HepG2 (cell line): ENCODE measurements at regions not wholly inside any gene's neighbourhood (a gene's known extent, or its start where the extent isn't known, plus 50 kb on each side); places are given as distances from the start of the nearest gene placed in this dataset.

Experiments
- ARHGAP35 ChIP-seq: sonication (generic); formaldehyde crosslinking; IDR thresholded peaks from 2 replicates; pipeline ENCODE4 v1.9.0; 2022; ENCODE audit warnings: mild to moderate bottlenecking, inconsistent platforms, moderate library complexity, missing genetic modification reagents, borderline replicate concordance
- CTCF ChIP-seq: sonication (generic); formaldehyde crosslinking; IDR thresholded peaks from 2 replicates; pipeline ENCODE4 v1.5.0; 2020; ENCODE audit warnings: mild to moderate bottlenecking, missing genetic modification reagents, moderate library complexity
- EZH2 ChIP-seq: conservative IDR thresholded peaks from 2 replicates; pipeline ENCODE4 v1.6.1; 2012; ENCODE audit warnings: mild to moderate bottlenecking, low read depth, low read length, moderate library complexity
- GLI4 ChIP-seq: sonication (generic); formaldehyde crosslinking; IDR thresholded peaks from 2 replicates; pipeline ENCODE4 v1.5.1; 2020; ENCODE audit warnings: missing genetic modification reagents, mild to moderate bottlenecking, moderate library complexity, borderline replicate concordance
- HINFP ChIP-seq: sonication (generic); formaldehyde crosslinking; IDR thresholded peaks from 2 replicates; pipeline ENCODE4 v1.4.0; 2020; ENCODE audit warnings: low read depth, mild to moderate bottlenecking, missing genetic modification reagents
- HOXD1 ChIP-seq: sonication (generic); formaldehyde crosslinking; IDR thresholded peaks from 2 replicates; pipeline ENCODE4 v1.5.0; 2020; ENCODE audit warnings: missing genetic modification reagents
- IRX3 ChIP-seq: sonication (generic); formaldehyde crosslinking; IDR thresholded peaks from 2 replicates; pipeline ENCODE4 v1.8.1; 2023; ENCODE audit warnings: mild to moderate bottlenecking, low read depth, missing genetic modification reagents, borderline replicate concordance
- MTA3 ChIP-seq: sonication (generic); formaldehyde crosslinking; IDR thresholded peaks from 2 replicates; pipeline ENCODE4 v1.4.0; 2020; ENCODE audit warnings: missing genetic modification reagents
- POLR2A ChIP-seq, 2 experiments: IDR thresholded peaks; 2 replicates each; pipeline ENCODE4 v1.6.1; 2011; ENCODE audit warnings: low read depth in 2 of 2, low read length in 2 of 2, mild to moderate bottlenecking in 1 of 2, moderate library complexity in 1 of 2; ENCODE audit not compliant: insufficient read depth in 1 of 2
- ZFP36 ChIP-seq: fragments of 150-350 bp; IDR thresholded peaks from 2 replicates; pipeline ENCODE4 v1.6.1; 2018; ENCODE audit warnings: borderline replicate concordance, low read length, low read depth; ENCODE audit not compliant: partially characterized antibody
- ZNF280D ChIP-seq: sonication (generic); formaldehyde crosslinking; IDR thresholded peaks from 2 replicates; pipeline ENCODE4 v1.5.1; 2020; ENCODE audit warnings: mild to moderate bottlenecking, missing genetic modification reagents
- ZNF547 ChIP-seq: sonication (generic); formaldehyde crosslinking; IDR thresholded peaks from 2 replicates; pipeline ENCODE4 v1.5.1; 2020; ENCODE audit warnings: mild to moderate bottlenecking, missing genetic modification reagents
- ZNF562 ChIP-seq: sonication (generic); formaldehyde crosslinking; IDR thresholded peaks from 2 replicates; pipeline ENCODE4 v1.8.0; 2022; ENCODE audit warnings: missing genetic modification reagents, borderline replicate concordance

GRCh38 chr12:65585648-65586602, 238.4 kb upstream of the HMGA2 start:
- no peak for TF ChIP-seq ZNF547 (CRISPR knock-in tag)
- no peak for TF ChIP-seq POLR2A (IDR thresholded peaks at IDR 0.05; ENCODE audit: insufficient read depth in 1 of 2, low read depth in 2 of 2, low read length in 2 of 2)
- no peak for TF ChIP-seq MTA3 (CRISPR knock-in tag)
- TF ChIP-seq CTCF (CRISPR knock-in tag): no peak
- no peak for TF ChIP-seq HINFP (CRISPR knock-in tag)
- no peak for TF ChIP-seq GLI4 (CRISPR knock-in tag)
- TF ChIP-seq ZNF562 (CRISPR knock-in tag): no peak
- TF ChIP-seq HOXD1 (CRISPR knock-in tag): no peak
- TF ChIP-seq IRX3 (CRISPR knock-in tag): no peak
- no peak for TF ChIP-seq ZFP36
- TF ChIP-seq ZNF280D: no peak
- no peak for TF ChIP-seq EZH2
- no peak for TF ChIP-seq ARHGAP35
